Left ventricle myocardium superior (tissue), 1 donor: ENCODE measurements at regions not wholly inside any gene's neighbourhood (a gene's known extent, or its start where the extent isn't known, plus 50 kb on each side); places are given as distances from the start of the nearest gene placed in this dataset.
A peak's percentile ranks its signal among the peaks of the same experiment; 100 is the strongest.

ENCODE experiments used
- ATAC-seq: fragments of 200-7000 bp; cut with Tn5 transposase; one replicate; pipeline ENCODE4 v1.9.1; 2020; ENCODE audit warnings: mild to moderate bottlenecking, moderate library complexity
- DNase-seq: peaks from one replicate; pipeline ENCODE4 v3.0.0-alpha.2; 2020
- intact Hi-C: fragments of 100-400 bp; cut with micrococcal nuclease; formaldehyde crosslinking; loops from one replicate; pipeline ENCODE4 v1.11.0; 2022
- donor health status: DM: no; HTN: yes; CAD: no; lungs with severe emphysema.

- ATAC-seq (no peak), DNase-seq (no peak)
- intact Hi-C loops: no loop called here
Observed at GRCh38 chr18:8496186-8496585, 113.1 kb upstream of the RAB12 start.

- ATAC-seq (no peak), DNase-seq (no peak)
- intact Hi-C loops: no loop called here
Observed at GRCh38 chr18:8498905-8499304, 110.3 kb upstream of the RAB12 start.

DNA sequence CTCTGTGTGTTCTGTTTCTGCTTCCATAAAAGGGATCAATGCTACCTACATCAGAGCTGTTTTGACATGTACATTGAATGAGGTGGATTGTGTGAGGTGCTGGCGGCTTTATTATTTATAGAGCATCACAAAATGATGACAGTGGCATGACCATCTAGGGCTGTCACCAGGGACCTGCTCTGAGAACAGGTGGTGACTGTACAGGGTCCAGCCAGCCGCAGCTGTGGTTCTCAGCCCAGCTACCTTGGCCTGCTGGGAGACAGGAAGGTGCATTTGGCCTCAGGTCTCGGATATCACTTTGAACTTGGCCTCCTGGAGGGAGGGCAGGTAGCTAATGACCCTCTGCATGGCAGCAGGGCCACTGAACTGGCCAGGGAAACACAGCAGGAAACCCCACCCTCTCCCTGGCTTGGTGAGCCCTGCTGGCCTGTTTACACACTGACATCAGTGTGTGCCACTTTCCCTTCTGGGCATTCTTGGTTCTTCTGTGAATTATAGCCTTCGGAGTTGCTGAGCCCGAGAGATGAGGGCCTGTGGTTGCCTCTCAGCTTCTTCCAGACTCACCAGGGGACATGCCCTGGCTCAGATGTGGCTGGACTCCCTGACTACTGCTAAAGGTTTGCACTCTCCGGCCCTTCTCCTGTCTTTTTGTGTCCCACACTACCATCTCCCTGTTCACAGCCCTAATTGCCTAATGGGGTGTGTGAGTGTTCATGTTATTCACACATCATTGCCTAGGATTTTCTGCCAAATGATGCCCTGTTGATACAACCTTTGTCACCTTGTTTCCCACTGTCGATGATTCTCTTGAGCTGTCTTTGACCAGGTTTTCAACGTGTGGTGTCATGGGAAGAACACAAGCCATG, 109.2 kb upstream of the RAB12 start:
- ATAC-seq (no peak), DNase-seq (no peak)
- intact Hi-C loops: no loop called here

GRCh38 chr18:8501044-8501443, 108.2 kb upstream of the RAB12 start:
- peak; percentile 11 for ATAC-seq
- DNase-seq: no peak
- intact Hi-C loops: no loop called here

GRCh38 chr18:8503248-8503647, 106.0 kb upstream of the RAB12 start:
- intact Hi-C loops: no loop called here
- DNase-seq (no peak), ATAC-seq (no peak)

- intact Hi-C loops: no loop called here
- DNase-seq: no peak
- ATAC-seq: no peak
Observed at GRCh38 chr18:8504424-8504823, 104.8 kb upstream of the RAB12 start.

GRCh38 chr18:8504880-8505435, 104.3 kb upstream of the RAB12 start:
- DNase-seq (no peak), ATAC-seq (no peak)
- intact Hi-C loops: no loop called here

GRCh38 chr18:8506251-8507049, 102.8 kb upstream of the RAB12 start:
- intact Hi-C loops: no loop called here
- no peak for ATAC-seq
- no peak for DNase-seq

DNA sequence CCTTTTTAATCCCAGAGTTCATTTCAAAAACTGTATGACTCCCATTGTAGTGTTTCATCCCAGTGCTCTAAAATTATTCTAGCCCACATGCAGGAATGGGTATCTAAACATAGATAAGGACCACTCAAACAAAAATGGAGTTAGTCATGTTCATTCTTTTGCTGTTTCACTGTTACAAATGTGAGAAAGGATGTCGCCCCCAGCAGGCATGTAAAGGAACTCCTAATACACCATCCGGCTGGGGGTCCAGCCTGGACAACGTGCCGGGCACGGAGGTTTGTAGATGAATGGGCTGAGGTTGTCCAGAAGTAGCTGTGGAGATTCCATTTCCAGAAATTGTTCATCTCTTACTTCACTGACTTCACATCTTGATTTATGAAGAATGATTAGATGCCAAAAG, 101.9 kb upstream of the RAB12 start:
- DNase-seq: no peak

GRCh38 chr18:8507915-8508705, 101.1 kb upstream of the RAB12 start:
- no peak for DNase-seq
- intact Hi-C loops: no loop called here
- ATAC-seq: no peak

More for the DNA sequence above, 101.9 kb upstream of the RAB12 start:
- intact Hi-C loops: no loop called here
- no peak for ATAC-seq

DNA sequence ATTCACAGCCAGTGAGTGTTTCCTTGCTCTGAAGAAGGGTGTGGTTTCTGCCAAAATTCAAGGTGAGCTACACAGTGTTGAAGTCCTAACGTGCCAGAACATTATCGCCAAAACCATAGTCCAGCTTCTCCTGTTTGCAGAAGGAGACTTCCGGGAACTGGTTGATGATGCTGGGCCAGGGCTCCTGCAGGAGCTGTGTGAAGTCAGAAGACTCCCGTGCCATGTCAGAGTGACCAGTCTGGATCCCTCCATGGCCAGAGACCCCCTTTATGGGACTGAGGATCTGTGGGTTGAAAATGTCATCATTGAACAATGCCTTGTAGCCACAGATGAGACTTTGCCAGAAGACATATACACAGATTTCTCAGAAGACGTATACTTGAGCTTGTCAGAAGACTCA, 96.0 kb upstream of the RAB12 start:
- no peak for ATAC-seq
- intact Hi-C loops: no loop called here
- no peak for DNase-seq

- intact Hi-C loops: no loop called here
- DNase-seq: no peak
Observed at GRCh38 chr18:8514409-8514808, 94.8 kb upstream of the RAB12 start.

DNA sequence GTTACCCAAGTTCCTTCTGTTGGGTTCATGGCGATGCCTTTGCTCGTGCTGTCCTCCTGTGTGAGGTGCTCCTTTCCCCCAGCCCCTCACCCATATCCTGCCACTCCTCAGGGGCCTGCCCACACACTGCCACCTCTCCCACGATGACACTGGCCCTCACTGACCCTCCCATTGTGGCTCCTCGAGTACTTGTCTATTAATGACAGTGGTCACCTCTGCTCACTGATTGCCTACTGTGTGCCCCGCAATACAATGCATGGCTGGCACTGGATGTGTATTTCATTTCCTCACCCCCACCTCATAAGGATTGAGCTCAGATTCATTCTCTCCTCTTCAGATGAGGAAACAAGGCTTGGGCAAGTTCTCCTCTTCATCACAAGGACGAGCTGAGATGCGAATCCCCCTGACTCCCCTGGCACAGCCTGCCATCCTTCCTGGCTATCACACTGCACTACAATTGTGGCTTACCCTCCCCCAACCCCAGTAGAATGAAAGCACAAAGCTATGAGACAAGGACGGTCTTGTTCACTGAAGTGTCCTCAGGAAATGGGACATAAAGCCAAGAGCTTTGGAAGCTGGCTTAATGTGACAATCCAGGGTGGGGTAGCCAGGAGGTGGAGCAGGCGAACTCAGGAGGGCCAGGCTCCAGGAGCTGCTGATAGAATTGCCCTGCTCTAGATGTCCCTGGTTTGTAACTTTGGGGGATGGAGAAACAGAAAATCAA, 93.9 kb upstream of the RAB12 start:
- DNase-seq (no peak), ATAC-seq (no peak)
- intact Hi-C loops: no loop called here

More at GRCh38 chr18:8514409-8514808, 94.8 kb upstream of the RAB12 start:
- no peak for ATAC-seq

GRCh38 chr18:8516371-8517250, 92.6 kb upstream of the RAB12 start:
- intact Hi-C loops: no loop called here
- ATAC-seq: no peak
- no peak for DNase-seq

DNA sequence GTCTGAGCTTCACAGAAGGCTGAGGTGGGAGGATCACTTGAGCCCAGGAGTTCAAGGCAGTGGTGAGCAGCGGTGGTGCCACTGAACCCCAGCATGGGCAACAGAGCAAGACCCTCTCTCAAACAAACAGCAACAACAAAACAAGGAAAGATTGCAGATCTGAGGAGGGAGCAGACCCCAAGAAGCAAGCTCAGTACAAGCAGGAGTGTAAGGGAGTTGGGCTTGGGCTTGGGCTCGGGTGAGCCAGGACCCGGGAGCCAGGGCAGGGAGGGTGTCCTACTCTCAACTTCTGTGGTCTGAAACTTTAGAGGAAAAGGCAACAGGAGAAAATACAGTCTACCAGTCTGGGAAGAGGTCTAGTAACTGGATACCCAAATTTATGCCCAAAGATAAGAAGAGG, 92.0 kb upstream of the RAB12 start:
- DNase-seq (no peak), ATAC-seq (no peak)
- intact Hi-C loops: no loop called here

GRCh38 chr18:8519102-8519501, 90.1 kb upstream of the RAB12 start:
- DNase-seq (no peak), ATAC-seq (no peak)
- intact Hi-C loops: no loop called here

DNA sequence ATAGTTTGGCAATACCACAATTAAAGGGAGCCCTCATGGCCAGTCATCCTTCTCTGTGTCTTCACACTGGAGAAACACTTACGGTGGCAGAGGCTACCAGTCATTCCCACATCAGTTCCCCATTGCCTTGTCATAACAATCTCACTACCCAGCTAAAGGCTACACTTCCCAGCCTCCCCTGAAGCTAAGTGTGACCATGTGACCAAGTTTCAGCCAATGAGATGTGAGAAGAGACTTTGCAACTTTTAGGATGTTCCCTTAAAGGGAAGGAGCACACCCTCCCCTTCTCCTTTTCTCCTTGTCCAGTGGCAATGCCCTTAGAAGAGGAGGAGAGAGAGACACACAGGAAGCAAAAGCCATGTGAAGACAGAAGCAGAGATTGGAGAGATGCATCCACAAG, 89.0 kb upstream of the RAB12 start:
- DNase-seq: no peak
- intact Hi-C loops: no loop called here
- no peak for ATAC-seq

DNA sequence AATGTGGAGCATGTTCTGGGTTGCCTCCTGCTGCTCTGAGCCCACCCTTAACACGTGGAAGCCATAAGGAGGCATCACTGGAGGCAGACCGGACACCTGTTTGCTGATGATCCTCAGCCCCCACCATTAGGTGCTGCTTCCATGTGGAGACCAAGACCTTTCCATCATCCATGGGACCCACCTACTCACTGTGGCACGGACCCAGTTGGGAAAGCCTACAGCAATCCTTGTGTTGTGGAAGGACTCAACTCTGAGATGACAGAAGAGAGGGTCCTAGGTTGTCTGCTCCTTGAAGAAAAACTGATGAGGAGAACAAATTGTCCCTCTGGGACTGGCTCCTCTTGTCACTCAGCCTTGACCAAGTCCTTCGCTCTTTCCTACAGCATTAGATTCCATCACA, 86.5 kb upstream of the RAB12 start:
- intact Hi-C loops: no loop called here
- DNase-seq (no peak), ATAC-seq (no peak)
